22Rv1 (cell line): ENCODE measurements at regions not wholly inside any gene's neighbourhood (a gene's known extent, or its start where the extent isn't known, plus 50 kb on each side); places are given as distances from the start of the nearest gene placed in this dataset.

Experiments
- H3K27ac ChIP-seq: fragments of 450-650 bp; 2 replicates; pipeline ENCODE4 v1.5.1; 2017
- ZFX ChIP-seq: fragments of 450-650 bp; IDR thresholded peaks from 2 replicates; pipeline ENCODE4 v1.6.1; 2017; ENCODE audit warnings: antibody characterized with exemption, borderline replicate concordance
- TF ChIP-seq, protein P1 (sequence below): fragments of 450-650 bp; IDR thresholded peaks from 2 replicates; pipeline ENCODE4 v1.5.1; 2017; ENCODE audit warnings: mild to moderate bottlenecking

DNA sequence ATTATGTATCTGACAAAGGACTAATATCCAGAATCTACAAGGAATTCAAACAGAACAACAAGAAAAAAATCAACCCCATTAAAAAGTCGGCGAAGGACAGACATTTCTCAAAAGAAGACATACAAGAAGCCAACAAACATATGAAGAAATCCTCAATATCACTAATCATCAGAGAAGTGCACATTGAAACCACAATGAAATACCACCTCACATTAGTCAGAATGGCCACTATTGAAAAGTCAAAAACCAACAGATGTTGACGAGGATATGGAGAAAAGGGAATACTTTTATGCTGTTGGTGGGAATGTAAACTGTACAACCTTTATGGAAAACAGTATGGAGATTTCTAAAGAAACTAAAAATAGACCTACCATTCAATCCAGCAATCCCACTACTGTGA lies 233.1 kb upstream of the PLSCR5 start:
- TF ChIP-seq ZFX = no peak
- TF ChIP-seq, protein P1, sequence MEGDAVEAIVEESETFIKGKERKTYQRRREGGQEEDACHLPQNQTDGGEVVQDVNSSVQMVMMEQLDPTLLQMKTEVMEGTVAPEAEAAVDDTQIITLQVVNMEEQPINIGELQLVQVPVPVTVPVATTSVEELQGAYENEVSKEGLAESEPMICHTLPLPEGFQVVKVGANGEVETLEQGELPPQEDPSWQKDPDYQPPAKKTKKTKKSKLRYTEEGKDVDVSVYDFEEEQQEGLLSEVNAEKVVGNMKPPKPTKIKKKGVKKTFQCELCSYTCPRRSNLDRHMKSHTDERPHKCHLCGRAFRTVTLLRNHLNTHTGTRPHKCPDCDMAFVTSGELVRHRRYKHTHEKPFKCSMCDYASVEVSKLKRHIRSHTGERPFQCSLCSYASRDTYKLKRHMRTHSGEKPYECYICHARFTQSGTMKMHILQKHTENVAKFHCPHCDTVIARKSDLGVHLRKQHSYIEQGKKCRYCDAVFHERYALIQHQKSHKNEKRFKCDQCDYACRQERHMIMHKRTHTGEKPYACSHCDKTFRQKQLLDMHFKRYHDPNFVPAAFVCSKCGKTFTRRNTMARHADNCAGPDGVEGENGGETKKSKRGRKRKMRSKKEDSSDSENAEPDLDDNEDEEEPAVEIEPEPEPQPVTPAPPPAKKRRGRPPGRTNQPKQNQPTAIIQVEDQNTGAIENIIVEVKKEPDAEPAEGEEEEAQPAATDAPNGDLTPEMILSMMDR = no peak
- no peak overlapping the region for H3K27ac ChIP-seq

DNA sequence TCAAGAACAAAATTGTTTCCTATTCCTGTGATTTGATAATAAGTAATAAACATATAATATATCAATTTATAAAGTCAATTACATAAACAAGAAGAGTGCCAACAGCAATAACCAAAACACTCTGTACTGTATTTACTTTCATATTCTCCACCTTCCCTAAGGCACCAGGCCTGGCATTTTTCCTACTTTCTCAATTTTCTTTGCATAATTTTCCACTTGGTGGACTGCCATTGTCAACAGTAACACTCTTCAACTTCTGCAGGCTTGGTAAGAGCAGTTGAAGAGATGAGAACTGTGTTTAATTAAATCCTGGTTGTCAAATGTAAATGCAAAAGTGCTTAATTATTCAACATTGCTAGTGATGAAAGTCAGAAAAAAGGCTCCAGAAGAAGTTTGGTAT lies 229.8 kb upstream of the PLSCR5 start:
- TF ChIP-seq, protein P1 = no peak
- no peak for TF ChIP-seq ZFX

DNA sequence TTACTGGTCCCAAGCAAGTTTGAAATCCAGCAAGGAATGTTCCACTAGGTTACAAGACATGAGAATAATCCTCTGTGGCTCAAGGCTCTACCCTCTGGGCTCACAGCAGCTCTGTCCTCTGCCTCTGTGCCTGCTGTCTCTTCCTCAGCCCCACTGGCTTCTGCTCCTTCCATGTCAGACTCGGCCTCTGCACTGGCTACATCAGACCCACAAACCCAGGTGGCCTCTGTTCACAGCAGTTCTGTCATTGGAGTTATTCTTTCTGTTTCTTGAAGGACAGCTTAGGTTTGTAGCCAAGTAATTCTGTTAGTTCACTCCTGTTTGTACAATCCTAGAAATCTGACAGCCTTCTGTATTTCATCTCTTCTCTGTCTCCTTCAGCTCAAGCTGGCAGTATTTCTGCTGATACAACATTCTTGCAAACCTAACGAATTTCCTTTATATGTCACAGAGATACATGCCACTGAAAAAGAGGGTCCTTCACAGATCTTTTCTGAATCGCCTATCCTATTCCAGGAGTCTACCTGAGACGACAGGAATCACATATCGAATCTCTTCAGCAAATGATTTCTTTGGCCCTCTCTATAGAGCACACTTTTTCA lies 227.8 kb upstream of the PLSCR5 start:
- TF ChIP-seq, protein P1 = no peak
- TF ChIP-seq ZFX = no peak
- H3K27ac ChIP-seq = no peak overlapping the region

More for the DNA sequence above, 229.8 kb upstream of the PLSCR5 start:
- H3K27ac ChIP-seq = no peak overlapping the region

DNA sequence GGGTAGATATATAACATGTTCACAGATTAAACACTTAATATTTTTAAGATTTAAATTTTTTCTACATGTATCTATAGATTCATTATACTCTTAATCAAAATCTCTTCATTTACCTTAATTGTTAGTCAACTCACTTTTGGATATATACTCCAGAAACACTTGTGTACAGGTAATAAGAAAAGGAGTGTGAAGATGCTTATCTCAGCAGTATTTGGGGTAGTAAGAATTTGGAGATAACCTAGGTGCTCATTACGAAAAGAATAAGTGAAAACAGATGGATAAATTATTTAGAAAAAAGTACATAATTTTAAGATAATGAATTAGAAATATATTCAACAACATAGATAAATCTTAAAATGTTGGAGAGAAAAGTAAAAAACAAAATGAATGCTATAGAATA lies 226.5 kb upstream of the PLSCR5 start:
- TF ChIP-seq, protein P1 = no peak
- TF ChIP-seq ZFX = no peak
- H3K27ac ChIP-seq = no peak overlapping the region

DNA sequence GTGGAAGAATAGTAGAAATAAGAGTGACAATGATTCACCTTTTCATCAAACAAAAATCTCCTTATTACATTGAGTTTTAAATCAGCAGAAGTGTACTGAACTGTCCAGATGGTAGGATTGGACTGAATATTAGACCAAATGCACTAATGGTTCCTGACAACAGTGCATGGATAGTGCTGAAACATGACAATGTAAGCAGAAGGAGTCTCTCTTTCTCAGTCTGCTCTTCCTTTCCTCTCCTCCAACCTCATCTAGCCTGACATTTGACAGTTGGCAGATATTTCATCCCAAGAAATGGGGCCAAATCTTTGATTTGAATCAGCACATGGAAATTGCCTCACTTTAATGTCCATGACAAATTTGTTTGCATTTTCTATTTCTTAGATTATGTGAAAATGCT lies 225.1 kb upstream of the PLSCR5 start:
- TF ChIP-seq ZFX = no peak
- TF ChIP-seq, protein P1 = no peak
- H3K27ac ChIP-seq = no peak overlapping the region

DNA sequence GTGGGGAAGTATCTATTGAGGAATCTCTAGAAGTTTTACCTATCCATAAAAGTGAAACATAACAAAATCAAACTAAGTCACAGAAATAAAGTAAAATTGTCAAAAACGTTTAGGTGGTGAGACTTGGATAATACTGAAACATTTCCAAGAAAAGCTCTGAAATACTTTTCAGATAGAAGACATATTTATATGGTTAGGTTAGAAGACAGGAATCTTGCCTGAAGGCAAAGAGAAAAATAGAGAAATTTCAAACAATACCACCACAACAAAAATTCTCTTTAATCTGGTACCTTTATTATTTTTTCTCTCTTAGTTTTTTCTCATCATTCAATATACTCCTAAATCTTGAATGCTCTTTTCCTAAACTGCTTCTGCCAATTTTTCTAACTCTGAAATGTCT lies 222.7 kb upstream of the PLSCR5 start:
- no peak for TF ChIP-seq ZFX
- TF ChIP-seq, protein P1 = no peak
- H3K27ac ChIP-seq = no peak overlapping the region

DNA sequence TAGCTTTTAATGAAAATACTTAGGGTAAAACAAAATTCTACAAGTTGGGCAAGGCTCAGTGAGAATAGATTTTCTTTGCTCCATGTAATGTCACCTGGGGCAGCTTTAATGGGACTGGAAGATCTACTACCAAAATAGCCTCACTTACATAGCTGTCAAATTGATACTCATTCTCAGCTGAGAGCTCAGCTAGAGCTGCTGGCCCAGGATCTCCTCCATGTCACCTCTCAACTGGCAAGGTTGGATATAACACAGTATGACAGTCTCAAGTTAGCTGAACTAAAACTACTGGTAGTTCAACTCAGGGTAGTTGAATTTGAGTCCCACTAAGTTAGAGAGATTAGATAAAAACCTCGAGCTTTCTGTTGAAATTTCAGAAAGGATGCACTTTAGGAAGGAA lies 218.5 kb upstream of the PLSCR5 start:
- TF ChIP-seq, protein P1 = no peak
- TF ChIP-seq ZFX = no peak
- H3K27ac ChIP-seq = no peak overlapping the region
